CD8-positive, alpha-beta memory T cell (primary cell): ENCODE measurements at regions not wholly inside any gene's neighbourhood (a gene's known extent, or its start where the extent isn't known, plus 50 kb on each side); places are given as distances from the start of the nearest gene placed in this dataset.
A peak's percentile ranks its signal among the peaks of the same experiment; 100 is the strongest.

ENCODE experiments used
- CTCF ChIA-PET: fragments of 350-600 bp; sonication (Branson Sonifier 250); formaldehyde crosslinking; loops from one replicate; lab custom pipeline; 2021; ENCODE audit warnings: antibody characterized with exemption; lab: Charles Lee
- POLR2A ChIA-PET: fragments of 350-600 bp; sonication (Branson Sonifier 250); formaldehyde crosslinking; loops from one replicate; lab custom pipeline; 2021; ENCODE audit warnings: antibody characterized with exemption; lab: Charles Lee
- DNase-seq, 5 donors: peaks; one replicate each; pipeline versions ENCODE4 v3.0.0 to v3.0.0-alpha.2; 2020 to 2022; ENCODE audit warnings: mixed read lengths in 1 of 5
- H3K27ac ChIP-seq: one replicate; pipeline ENCODE4 v1.7.0; 2013; ENCODE audit warnings: low read depth, mild to moderate bottlenecking, low read length, moderate library complexity
- H3K27me3 ChIP-seq: 2 replicates; pipeline ENCODE4 v1.7.0; 2013; ENCODE audit warnings: low read length, mild to moderate bottlenecking; ENCODE audit not compliant: insufficient read depth, poor library complexity, severe bottlenecking
- H3K36me3 ChIP-seq: 2 replicates; pipeline ENCODE4 v1.7.0; 2013; ENCODE audit warnings: mild to moderate bottlenecking, low read length, moderate library complexity; ENCODE audit not compliant: insufficient read depth
- H3K4me1 ChIP-seq: 2 replicates; pipeline ENCODE4 v1.7.0; 2013; ENCODE audit warnings: mild to moderate bottlenecking, low read length, moderate library complexity; ENCODE audit not compliant: insufficient read depth
- H3K4me3 ChIP-seq: 2 replicates; pipeline ENCODE4 v1.7.0; 2013; ENCODE audit warnings: mild to moderate bottlenecking, low read length
- H3K9me3 ChIP-seq: 2 replicates; pipeline ENCODE4 v1.7.0; 2013; ENCODE audit warnings: mild to moderate bottlenecking, low read length
- H3K27ac Mint-ChIP-seq, 8 donors: one replicate each; pipeline ENCODE4 v1.8.0; 2020 to 2021; ENCODE audit warnings: mixed read lengths in 8 of 8, mild to moderate bottlenecking in 6 of 8, inconsistent platforms in 3 of 8, moderate library complexity in 3 of 8
- H3K27me3 Mint-ChIP-seq, 2 donors: one replicate each; pipeline ENCODE4 v1.8.0; 2020 to 2021; ENCODE audit warnings: mixed read lengths in 2 of 2, mild to moderate bottlenecking in 1 of 2, moderate library complexity in 1 of 2
- H3K36me3 Mint-ChIP-seq, 3 donors: one replicate each; pipeline ENCODE4 v1.8.0; 2020 to 2021; ENCODE audit warnings: mixed read lengths in 3 of 3, inconsistent platforms in 1 of 3, mild to moderate bottlenecking in 1 of 3
- H3K4me1 Mint-ChIP-seq, 3 donors: one replicate each; pipeline ENCODE4 v1.8.0; 2020 to 2021; ENCODE audit warnings: mixed read lengths in 3 of 3, inconsistent platforms in 1 of 3, mild to moderate bottlenecking in 1 of 3
- H3K4me3 Mint-ChIP-seq, 7 donors: one replicate each; pipeline ENCODE4 v1.8.0; 2020 to 2021; ENCODE audit warnings: mixed read lengths in 7 of 7, mild to moderate bottlenecking in 6 of 7, moderate library complexity in 4 of 7, inconsistent platforms in 2 of 7
- H3K9me3 Mint-ChIP-seq, 5 donors: one replicate each; pipeline ENCODE4 v1.8.0; 2020 to 2022; ENCODE audit warnings: mixed read lengths in 5 of 5, mild to moderate bottlenecking in 3 of 5, moderate library complexity in 2 of 5, inconsistent platforms in 1 of 5

DNA sequence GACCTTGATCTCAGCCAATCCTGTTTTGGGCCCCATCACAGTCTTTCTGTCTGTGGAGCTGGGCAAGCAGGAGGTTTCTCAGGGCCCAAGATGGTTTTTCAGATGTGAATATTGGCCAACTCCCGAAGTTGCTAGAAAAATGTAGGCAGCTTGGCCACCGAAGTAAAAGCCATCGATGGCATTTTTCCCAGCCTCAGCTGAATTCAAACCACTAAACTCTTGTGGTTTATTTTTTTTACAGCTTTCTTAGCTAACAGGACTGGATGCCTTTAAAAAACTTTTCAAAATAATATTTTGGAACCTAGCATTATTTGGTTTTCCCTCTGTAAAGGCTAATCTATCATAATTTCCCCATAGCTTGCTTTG lies 102.5 kb upstream of the ERCC6L2 start:
- H3K4me3 Mint-ChIP-seq, result peak overlapping the region in 3 of 7 donors; percentile 73 to 81 (median 77)
- H3K36me3 Mint-ChIP-seq, result no peaks in the 10 kb centered on the region
- peak overlapping the region in 5 of 8 donors; percentile 41 to 92 (median 84) for H3K27ac Mint-ChIP-seq
- no peak overlapping the region for H3K27ac ChIP-seq
- H3K4me1 ChIP-seq, result no peaks in the 10 kb centered on the region
- no peaks in the 10 kb centered on the region for H3K9me3 Mint-ChIP-seq
- ChIA-PET POLR2A (no interaction called here), CTCF (no interaction called here)
- H3K4me1 Mint-ChIP-seq, result peaks cover 7 to 9% (median 9%) of the 10 kb centered on the region in 3 donors
- H3K9me3 ChIP-seq, result no peaks in the 10 kb centered on the region
- peaks cover 16% of the 10 kb centered on the region for H3K27me3 ChIP-seq
- H3K36me3 ChIP-seq, result no peaks in the 10 kb centered on the region
- peaks cover 4 to 21% of the 10 kb centered on the region in 2 donors for H3K27me3 Mint-ChIP-seq
- H3K4me3 ChIP-seq, result no peak overlapping the region
- no peak for DNase-seq

DNA sequence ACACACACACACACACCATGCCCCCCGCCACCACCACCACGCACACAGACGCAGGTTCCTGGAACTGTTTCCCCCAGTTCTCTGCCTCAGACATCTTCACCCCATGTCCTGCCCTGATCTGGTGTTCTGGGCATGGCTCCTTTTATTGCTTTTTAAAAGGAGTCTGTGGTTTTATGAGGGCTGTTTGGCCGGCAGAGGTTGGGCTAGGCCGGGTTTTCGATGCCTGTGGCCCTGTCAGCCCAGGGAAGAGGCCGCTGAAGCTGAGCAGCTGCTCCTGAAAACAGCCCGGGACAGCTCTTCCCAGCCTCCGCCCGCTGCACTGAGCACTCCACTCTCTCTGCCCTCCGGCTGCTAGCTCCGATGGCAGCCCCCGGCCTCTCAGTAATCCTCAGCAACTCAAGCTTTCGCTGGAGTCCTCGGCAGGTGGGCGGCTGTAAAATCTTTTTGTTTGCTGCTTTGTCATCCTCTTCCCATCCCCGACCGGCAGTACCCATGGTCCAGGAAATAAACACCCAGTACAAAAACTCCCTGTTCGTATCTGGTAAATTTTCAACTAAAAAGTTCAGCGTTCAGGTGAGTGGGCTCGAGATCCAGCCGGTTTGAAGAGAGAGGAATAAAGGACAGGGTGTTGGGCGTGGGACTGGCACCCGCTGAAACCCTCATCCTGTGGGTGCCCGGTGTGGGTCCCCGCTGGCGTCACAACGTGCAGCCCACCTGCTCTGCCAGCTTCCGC lies 103.0 kb upstream of the ERCC6L2 start:
- CTCF ChIA-PET, result no interaction called here
- Histone ChIP-seq H3K27ac (no peak overlapping the region), H3K27me3 (peaks cover 16% of the 10 kb centered on the region), H3K36me3 (no peaks in the 10 kb centered on the region), H3K4me1 (no peaks in the 10 kb centered on the region), H3K4me3 (no peak overlapping the region), H3K9me3 (no peaks in the 10 kb centered on the region)
- H3K27me3 Mint-ChIP-seq, result peaks cover 4 to 21% of the 10 kb centered on the region in 2 donors
- DNase-seq, result peak in 2 of 5 donors; percentile 29 to 65
- H3K4me3 Mint-ChIP-seq, result peak overlapping the region; percentile 37 to 81 (median 77)
- H3K36me3 Mint-ChIP-seq, result no peaks in the 10 kb centered on the region
- POLR2A ChIA-PET, result no interaction called here
- peak overlapping the region in 7 of 8 donors; percentile 41 to 92 (median 84) for H3K27ac Mint-ChIP-seq
- peaks cover 7 to 9% (median 9%) of the 10 kb centered on the region in 3 donors for H3K4me1 Mint-ChIP-seq
- H3K9me3 Mint-ChIP-seq, result no peaks in the 10 kb centered on the region

DNA sequence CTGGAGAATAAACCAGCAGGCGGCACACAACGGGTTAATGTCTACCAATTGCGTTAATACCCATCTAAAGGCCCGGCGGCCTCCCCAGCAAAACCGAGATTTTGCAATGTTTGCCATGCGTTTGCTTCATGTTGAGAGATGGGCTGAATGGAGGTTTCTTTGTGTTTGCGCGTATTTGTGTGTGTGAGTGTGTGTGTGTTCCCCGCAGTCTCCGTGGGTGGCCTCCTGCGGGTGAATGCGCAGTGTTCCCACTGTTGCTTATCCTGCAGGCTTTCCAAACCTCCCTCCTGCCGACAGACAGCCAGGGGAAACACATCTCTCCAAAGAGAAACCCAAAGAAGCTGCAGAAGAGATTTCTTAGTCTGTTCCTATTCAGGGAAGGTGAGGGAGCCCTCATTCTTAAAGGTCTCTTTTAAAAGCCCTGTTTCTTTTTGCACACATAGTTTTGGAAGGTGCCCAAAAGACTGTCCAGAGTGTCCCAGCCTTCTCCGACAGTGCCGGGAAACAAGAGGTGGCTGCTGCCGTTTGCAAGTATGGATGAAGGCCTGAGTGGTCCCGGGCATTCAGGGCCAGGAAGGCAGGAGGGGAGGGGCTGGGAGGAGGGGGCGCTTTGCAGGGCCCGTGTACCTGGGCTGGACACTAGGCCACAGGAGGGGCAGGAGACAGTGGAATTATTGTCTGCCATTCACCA lies 103.8 kb upstream of the ERCC6L2 start:
- Mint-ChIP-seq H3K36me3 (no peaks in the 10 kb centered on the region), H3K4me1 (peaks cover 5 to 9% (median 9%) of the 10 kb centered on the region in 3 donors), H3K9me3 (no peaks in the 10 kb centered on the region), H3K4me3 (peak overlapping the region in 3 of 7 donors; percentile 24 to 77 (median 48)), H3K27me3 (peaks cover 6 to 21% of the 10 kb centered on the region in 2 donors), H3K27ac (peak overlapping the region in 1 of 8 donors; percentile 37)
- DNase-seq, result no peak
- Histone ChIP-seq H3K27ac (no peak overlapping the region), H3K36me3 (no peaks in the 10 kb centered on the region), H3K9me3 (no peaks in the 10 kb centered on the region), H3K4me1 (no peaks in the 10 kb centered on the region), H3K4me3 (no peak overlapping the region), H3K27me3 (peaks cover 16% of the 10 kb centered on the region)
- CTCF ChIA-PET, result no interaction called here
- POLR2A ChIA-PET, result no interaction called here

DNA sequence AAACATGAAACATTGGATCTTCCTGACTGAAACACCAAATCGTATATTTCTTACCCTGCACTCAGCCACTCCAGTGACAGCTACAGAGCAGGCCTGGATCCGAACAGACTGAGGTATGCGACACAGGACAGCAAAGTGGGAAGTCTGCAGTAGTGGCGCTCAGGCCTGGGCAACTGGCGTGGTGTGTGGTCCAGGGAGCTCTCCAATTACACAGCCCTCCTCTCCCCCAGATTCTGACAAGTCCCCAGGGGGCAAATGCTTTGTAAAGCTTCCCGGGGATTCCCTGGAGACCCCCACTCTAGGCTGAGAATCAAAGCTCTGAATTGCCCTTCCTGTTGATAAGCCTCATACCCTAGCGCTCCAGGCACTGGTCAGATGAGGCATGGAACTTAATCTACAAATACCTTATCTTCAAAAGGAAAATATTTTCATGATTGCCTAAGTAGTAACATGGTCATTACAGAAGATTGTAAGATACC lies 104.8 kb upstream of the ERCC6L2 start:
- Histone ChIP-seq H3K27me3 (peaks cover 16% of the 10 kb centered on the region), H3K4me1 (no peaks in the 10 kb centered on the region), H3K4me3 (no peak overlapping the region), H3K27ac (no peak overlapping the region), H3K36me3 (no peaks in the 10 kb centered on the region), H3K9me3 (no peaks in the 10 kb centered on the region)
- no peak for DNase-seq
- POLR2A ChIA-PET, result no interaction called here
- Mint-ChIP-seq H3K27me3 (peaks cover 6 to 21% of the 10 kb centered on the region in 2 donors), H3K27ac (peak overlapping the region in 1 of 8 donors; percentile 52), H3K36me3 (no peaks in the 10 kb centered on the region), H3K9me3 (no peaks in the 10 kb centered on the region), H3K4me1 (peaks cover 5 to 9% (median 9%) of the 10 kb centered on the region in 3 donors), H3K4me3 (no peak overlapping the region)
- CTCF ChIA-PET, result no interaction called here

DNA sequence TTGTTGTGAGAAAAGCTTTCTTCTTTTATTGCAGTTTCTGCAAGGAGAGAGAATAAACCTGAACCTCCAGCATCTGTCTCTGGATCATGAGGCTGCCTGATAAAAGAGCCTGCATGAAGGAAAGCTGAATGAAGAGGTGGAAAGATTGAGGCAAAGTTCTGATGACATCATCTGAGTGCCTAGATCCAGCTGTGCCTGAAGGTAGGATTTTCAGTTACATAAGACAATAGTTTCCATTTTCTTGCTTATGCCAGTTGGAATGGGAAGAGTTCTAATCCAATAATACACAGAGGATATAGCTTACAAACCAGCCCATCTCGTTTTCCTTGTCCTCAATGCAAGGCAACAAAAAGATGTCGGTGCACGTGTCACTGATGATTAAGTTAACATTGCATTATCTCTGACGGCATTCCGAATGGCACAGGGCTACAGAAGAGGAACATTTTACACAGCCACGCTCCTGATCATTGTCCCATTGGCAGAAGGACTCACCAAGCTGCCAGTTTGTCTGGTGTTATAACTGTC lies 105.5 kb upstream of the ERCC6L2 start:
- CTCF ChIA-PET, result no interaction called here
- H3K9me3 Mint-ChIP-seq, result no peaks in the 10 kb centered on the region
- H3K4me3 Mint-ChIP-seq, result no peak overlapping the region
- H3K4me1 Mint-ChIP-seq, result peaks cover 5 to 9% (median 9%) of the 10 kb centered on the region in 3 donors
- H3K9me3 ChIP-seq, result no peaks in the 10 kb centered on the region
- peaks cover 7 to 21% of the 10 kb centered on the region in 2 donors for H3K27me3 Mint-ChIP-seq
- H3K27ac Mint-ChIP-seq, result no peak overlapping the region
- DNase-seq, result no peak
- peaks cover 16% of the 10 kb centered on the region for H3K27me3 ChIP-seq
- H3K4me3 ChIP-seq, result no peak overlapping the region
- H3K36me3 Mint-ChIP-seq, result no peaks in the 10 kb centered on the region
- H3K4me1 ChIP-seq, result no peaks in the 10 kb centered on the region
- no peak overlapping the region for H3K27ac ChIP-seq
- H3K36me3 ChIP-seq, result no peaks in the 10 kb centered on the region
- POLR2A ChIA-PET, result no interaction called here

DNA sequence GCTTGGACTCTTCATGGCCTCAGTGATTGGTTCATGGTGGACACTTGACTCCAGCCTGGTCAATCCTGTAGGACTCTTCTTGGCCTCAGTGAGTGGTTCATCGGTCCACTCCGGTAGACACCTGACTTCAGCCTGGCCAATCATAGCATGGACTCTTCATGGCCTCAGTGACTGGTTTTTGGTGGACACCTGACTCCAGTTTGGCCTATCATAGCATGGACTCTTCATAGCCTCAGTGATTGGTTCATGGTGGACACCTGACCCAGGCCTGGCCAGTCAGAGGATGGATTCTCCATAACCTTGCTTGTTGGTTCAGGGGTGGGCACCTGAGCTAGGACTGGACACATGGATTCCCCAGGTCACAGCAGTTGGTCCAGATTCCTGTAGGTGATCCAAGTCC lies 106.0 kb upstream of the ERCC6L2 start:
- no peaks in the 10 kb centered on the region for H3K9me3 Mint-ChIP-seq
- no peak overlapping the region for H3K27ac Mint-ChIP-seq
- H3K36me3 Mint-ChIP-seq, result no peaks in the 10 kb centered on the region
- peaks cover 7 to 21% of the 10 kb centered on the region in 2 donors for H3K27me3 Mint-ChIP-seq
- Histone ChIP-seq H3K9me3 (no peaks in the 10 kb centered on the region), H3K4me1 (no peaks in the 10 kb centered on the region), H3K36me3 (no peaks in the 10 kb centered on the region), H3K4me3 (no peak overlapping the region), H3K27ac (no peak overlapping the region), H3K27me3 (peaks cover 16% of the 10 kb centered on the region)
- no peak for DNase-seq
- peaks cover 5 to 9% (median 9%) of the 10 kb centered on the region in 3 donors for H3K4me1 Mint-ChIP-seq
- ChIA-PET POLR2A (no interaction called here), CTCF (no interaction called here)
- no peak overlapping the region for H3K4me3 Mint-ChIP-seq

DNA sequence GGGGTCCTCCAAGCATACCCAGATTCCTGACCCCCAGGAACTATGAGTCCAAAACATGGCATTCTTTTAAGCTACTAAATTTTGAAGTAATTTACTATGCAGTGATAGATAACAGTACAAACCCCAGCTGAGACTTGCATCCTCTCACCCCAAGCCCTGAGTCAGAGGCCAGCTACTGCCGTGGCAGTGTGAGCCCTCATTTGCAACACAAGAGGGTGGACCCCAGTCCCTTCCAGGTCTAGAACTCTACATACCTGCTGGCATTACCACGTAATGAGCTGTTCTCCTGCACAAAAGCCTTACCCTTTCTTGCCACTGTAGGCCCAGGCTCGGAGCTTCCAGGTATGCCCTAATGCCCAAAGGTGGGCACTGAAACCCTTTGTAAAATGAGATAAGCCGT lies 108.6 kb upstream of the ERCC6L2 start:
- Mint-ChIP-seq H3K9me3 (no peaks in the 10 kb centered on the region), H3K27me3 (peaks cover 10 to 15% of the 10 kb centered on the region in 2 donors), H3K27ac (no peak overlapping the region), H3K36me3 (no peaks in the 10 kb centered on the region), H3K4me3 (no peak overlapping the region), H3K4me1 (peaks cover 10 to 11% (median 10%) of the 10 kb centered on the region in 3 donors)
- POLR2A ChIA-PET, result no interaction called here
- no peaks in the 10 kb centered on the region for H3K36me3 ChIP-seq
- no peak overlapping the region for H3K4me3 ChIP-seq
- DNase-seq, result no peak
- no peak overlapping the region for H3K27ac ChIP-seq
- peaks cover 16% of the 10 kb centered on the region for H3K27me3 ChIP-seq
- CTCF ChIA-PET, result no interaction called here
- no peaks in the 10 kb centered on the region for H3K4me1 ChIP-seq
- no peaks in the 10 kb centered on the region for H3K9me3 ChIP-seq
